GM23338 (cell line): ENCODE measurements at regions not wholly inside any gene's neighbourhood (a gene's known extent, or its start where the extent isn't known, plus 50 kb on each side); places are given as distances from the start of the nearest gene placed in this dataset.

Experiments used
- ATAC-seq: fragments of 200-7000 bp; cut with Tn5 transposase; 3 replicates; pipeline ENCODE4 v1.9.1; 2020
- DNase-seq: peaks from one replicate; pipeline ENCODE4 v3.0.0-alpha.2; 2015; ENCODE audit warnings: low spot score
- H2AFZ ChIP-seq: fragments of 200-600 bp; sonication (generic); 2 replicates; pipeline ENCODE4 v1.8.0; 2016; ENCODE audit warnings: antibody characterized with exemption, mild to moderate bottlenecking, moderate library complexity
- H3F3A ChIP-seq: fragments of 200-600 bp; sonication (generic); replicated peaks from 2 replicates; pipeline ENCODE4 v1.8.0; 2017; ENCODE audit warnings: antibody characterized with exemption, mixed run types, low read depth
- H3K27ac ChIP-seq: fragments of 200-600 bp; sonication (generic); 2 replicates; pipeline ENCODE4 v1.6.1; 2016; ENCODE audit warnings: low read depth
- H3K27me3 ChIP-seq: fragments of 200-600 bp; sonication (generic); 2 replicates; pipeline ENCODE4 v1.8.0; 2016; ENCODE audit warnings: mild to moderate bottlenecking, mixed run types, moderate library complexity; ENCODE audit not compliant: insufficient read depth
- H3K36me3 ChIP-seq: fragments of 200-600 bp; sonication (generic); 2 replicates; pipeline ENCODE4 v1.8.0; 2016; ENCODE audit warnings: mild to moderate bottlenecking; ENCODE audit not compliant: insufficient read depth
- H3K4me1 ChIP-seq: fragments of 200-600 bp; sonication (generic); 2 replicates; pipeline ENCODE4 v1.8.0; 2016; ENCODE audit warnings: mild to moderate bottlenecking, moderate library complexity; ENCODE audit not compliant: insufficient read depth
- H3K4me2 ChIP-seq: fragments of 200-600 bp; sonication (generic); 2 replicates; pipeline ENCODE4 v1.7.1; 2017; ENCODE audit warnings: mixed run types
- H3K4me3 ChIP-seq: fragments of 200-600 bp; sonication (generic); 2 replicates; pipeline ENCODE4 v1.6.1; 2016; ENCODE audit warnings: mixed run types
- H3K79me2 ChIP-seq: fragments of 200-600 bp; sonication (generic); replicated peaks from 2 replicates; pipeline ENCODE4 v1.8.0; 2017; ENCODE audit warnings: mild to moderate bottlenecking; ENCODE audit not compliant: insufficient read depth
- H3K9me2 ChIP-seq: fragments of 200-600 bp; sonication (generic); 2 replicates; pipeline ENCODE4 v1.8.0; 2017; ENCODE audit not compliant: insufficient read depth
- H4K20me1 ChIP-seq: fragments of 200-600 bp; sonication (generic); replicated peaks from 2 replicates; pipeline ENCODE4 v1.8.0; 2017; ENCODE audit warnings: mild to moderate bottlenecking; ENCODE audit not compliant: insufficient read depth
- H3K27ac Mint-ChIP-seq: 2 replicates; pipeline ENCODE4 v1.8.0; 2020; ENCODE audit warnings: inconsistent platforms, mild to moderate bottlenecking, moderate library complexity, mixed read lengths
- H3K27me3 Mint-ChIP-seq: 3 replicates; pipeline ENCODE4 v1.8.0; 2022; ENCODE audit warnings: low read depth, mild to moderate bottlenecking, moderate library complexity, mixed read lengths, inconsistent platforms; ENCODE audit not compliant: insufficient read depth, poor library complexity
- H3K36me3 Mint-ChIP-seq: 3 replicates; pipeline ENCODE4 v1.8.0; 2021; ENCODE audit warnings: low read depth, mild to moderate bottlenecking, inconsistent platforms, moderate library complexity, mixed read lengths
- H3K4me1 Mint-ChIP-seq: 3 replicates; pipeline ENCODE4 v1.8.0; 2020; ENCODE audit warnings: mild to moderate bottlenecking, inconsistent platforms, mixed read lengths
- H3K4me3 Mint-ChIP-seq: 3 replicates; pipeline ENCODE4 v1.8.0; 2021; ENCODE audit warnings: moderate library complexity, mild to moderate bottlenecking, inconsistent platforms, mixed read lengths
- H3K9me3 Mint-ChIP-seq: 3 replicates; pipeline ENCODE4 v1.8.0; 2020; ENCODE audit warnings: moderate library complexity, mild to moderate bottlenecking, inconsistent platforms, mixed read lengths
- EZH2phosphoT487 ChIP-seq: fragments of 200-600 bp; sonication (generic); IDR thresholded peaks from one replicate; pipeline ENCODE4 v1.8.1; 2018; ENCODE audit warnings: antibody characterized with exemption; ENCODE audit not compliant: unreplicated experiment
- JUNB ChIP-seq: IDR thresholded peaks from one replicate; pipeline ENCODE4 v1.6.1; 2016; ENCODE audit warnings: antibody characterized with exemption; ENCODE audit not compliant: unreplicated experiment
- NANOG ChIP-seq: IDR thresholded peaks from 2 replicates; pipeline ENCODE4 v1.6.1; 2016; ENCODE audit warnings: antibody characterized with exemption, borderline replicate concordance
- STAT1 ChIP-seq: IDR thresholded peaks from one replicate; pipeline ENCODE4 v1.6.1; 2016; ENCODE audit warnings: antibody characterized with exemption; ENCODE audit not compliant: unreplicated experiment
- ZNF114 ChIP-seq: fragments of 250-450 bp; sonication (Bioruptor Pico); IDR thresholded peaks from 2 replicates; pipeline ENCODE4 v1.5.0; 2020; ENCODE audit warnings: mild to moderate bottlenecking, moderate library complexity
- TF ChIP-seq, protein P1 (sequence below): IDR thresholded peaks from 2 replicates; pipeline ENCODE4 v1.6.1; 2016; ENCODE audit warnings: antibody characterized with exemption
- TF ChIP-seq, protein P2 (sequence below): fragments of 250-450 bp; sonication (Bioruptor Pico); IDR thresholded peaks from 2 replicates; pipeline ENCODE4 v1.5.0; 2020; ENCODE audit warnings: mild to moderate bottlenecking, moderate library complexity
- TF ChIP-seq, protein P3 (sequence below), 2 experiments: fragments of 200-600 bp in 1 of 2; sonication (generic) in 1 of 2; conservative IDR thresholded peaks; 2 replicates each; pipeline versions ENCODE4 v1.5.1 to v1.6.1; 2016 to 2017; ENCODE audit warnings: antibody characterized with exemption in 2 of 2, low read depth in 2 of 2, mild to moderate bottlenecking in 2 of 2, moderate library complexity in 1 of 2
- TF ChIP-seq, protein P4 (sequence below): IDR thresholded peaks from one replicate; pipeline ENCODE4 v1.6.1; 2018; ENCODE audit warnings: antibody characterized with exemption; ENCODE audit not compliant: unreplicated experiment

DNA sequence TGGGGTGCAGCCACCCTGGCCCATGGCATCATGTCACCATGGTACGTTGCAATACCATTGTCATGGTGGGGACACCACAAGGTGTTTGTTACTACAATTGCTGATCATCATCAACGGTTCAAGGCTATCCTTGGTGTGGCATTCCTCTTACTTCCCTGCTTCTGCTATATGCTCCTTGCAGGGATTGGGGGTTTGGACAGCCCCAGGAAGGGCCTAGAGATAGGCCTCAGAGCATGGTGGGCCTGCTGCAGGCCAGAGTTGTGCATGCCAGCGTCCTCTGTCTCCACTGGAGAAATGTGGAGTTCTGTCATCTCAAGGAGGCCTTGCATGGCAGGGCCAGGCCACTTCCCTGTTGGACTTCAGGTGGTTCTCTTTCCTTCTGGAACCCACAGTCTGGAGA, 234.6 kb upstream of the MKI67 start:
- no peak overlapping the region for H3K27ac Mint-ChIP-seq
- H3K9me3 Mint-ChIP-seq: peaks cover 2% of the 10 kb centered on the region; the same call in 2 of the 3 replicates
- Histone ChIP-seq H4K20me1 (no peaks in the 10 kb centered on the region), H2AFZ (no peak overlapping the region), H3K79me2 (no peaks in the 10 kb centered on the region), H3K27ac (no peak overlapping the region), H3K36me3 (no peaks in the 10 kb centered on the region), H3K4me1 (no peaks in the 10 kb centered on the region), H3K9me2 (no peaks in the 10 kb centered on the region; the same call in 1 of the 2 replicates), H3K27me3 (no peaks in the 10 kb centered on the region), H3K4me2 (no peak overlapping the region), H3F3A (no peaks in the 10 kb centered on the region), H3K4me3 (no peak overlapping the region)
- H3K4me3 Mint-ChIP-seq: no peak overlapping the region
- peaks cover 2% of the 10 kb centered on the region for H3K27me3 Mint-ChIP-seq
- H3K4me1 Mint-ChIP-seq: no peaks in the 10 kb centered on the region
- no peak for DNase-seq
- no peaks in the 10 kb centered on the region; the same call in 2 of the 3 replicates for H3K36me3 Mint-ChIP-seq
- TF ChIP-seq EZH2phosphoT487 (no peak), ZNF114 (CRISPR knock-in tag) (no peak)
- ATAC-seq: no peak

DNA sequence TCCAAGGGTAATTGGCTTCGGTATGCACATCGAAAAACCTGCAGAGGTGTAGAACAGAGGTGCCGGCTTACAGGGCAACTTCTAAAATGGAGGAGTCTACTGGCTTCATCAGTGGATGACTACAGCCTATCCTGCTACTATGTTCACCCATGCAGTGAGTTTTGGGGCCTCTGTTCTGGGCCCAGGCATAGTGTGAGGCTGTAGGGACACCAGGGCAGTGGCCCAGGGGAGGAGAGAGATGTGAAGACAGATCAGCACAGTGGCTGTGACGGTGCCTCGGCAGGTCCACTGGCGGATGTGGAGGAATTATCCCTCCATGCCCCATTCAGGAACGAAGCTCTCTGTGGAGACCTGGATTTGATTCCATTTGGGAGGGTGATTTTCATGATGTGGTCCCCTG, 235.3 kb upstream of the MKI67 start:
- Histone ChIP-seq H3F3A (no peaks in the 10 kb centered on the region), H3K27me3 (no peaks in the 10 kb centered on the region), H3K4me1 (no peaks in the 10 kb centered on the region), H2AFZ (no peak overlapping the region), H3K4me3 (no peak overlapping the region), H4K20me1 (no peaks in the 10 kb centered on the region), H3K79me2 (no peaks in the 10 kb centered on the region), H3K9me2 (no peaks in the 10 kb centered on the region; the same call in 1 of the 2 replicates), H3K36me3 (no peaks in the 10 kb centered on the region), H3K27ac (no peak overlapping the region), H3K4me2 (no peak overlapping the region)
- ATAC-seq (no peak), DNase-seq (no peak)
- Mint-ChIP-seq H3K4me3 (no peak overlapping the region), H3K4me1 (no peaks in the 10 kb centered on the region), H3K27ac (no peak overlapping the region), H3K27me3 (peaks cover 2% of the 10 kb centered on the region), H3K36me3 (no peaks in the 10 kb centered on the region; the same call in 2 of the 3 replicates), H3K9me3 (peaks cover 2% of the 10 kb centered on the region; the same call in 2 of the 3 replicates)
- TF ChIP-seq NANOG: no peak
- TF ChIP-seq ZNF114 (CRISPR knock-in tag): no peak
- TF ChIP-seq EZH2phosphoT487: no peak
- TF ChIP-seq, protein P1, sequence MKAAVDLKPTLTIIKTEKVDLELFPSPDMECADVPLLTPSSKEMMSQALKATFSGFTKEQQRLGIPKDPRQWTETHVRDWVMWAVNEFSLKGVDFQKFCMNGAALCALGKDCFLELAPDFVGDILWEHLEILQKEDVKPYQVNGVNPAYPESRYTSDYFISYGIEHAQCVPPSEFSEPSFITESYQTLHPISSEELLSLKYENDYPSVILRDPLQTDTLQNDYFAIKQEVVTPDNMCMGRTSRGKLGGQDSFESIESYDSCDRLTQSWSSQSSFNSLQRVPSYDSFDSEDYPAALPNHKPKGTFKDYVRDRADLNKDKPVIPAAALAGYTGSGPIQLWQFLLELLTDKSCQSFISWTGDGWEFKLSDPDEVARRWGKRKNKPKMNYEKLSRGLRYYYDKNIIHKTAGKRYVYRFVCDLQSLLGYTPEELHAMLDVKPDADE: no peak
- no peak for TF ChIP-seq STAT1
- TF ChIP-seq, protein P2, sequence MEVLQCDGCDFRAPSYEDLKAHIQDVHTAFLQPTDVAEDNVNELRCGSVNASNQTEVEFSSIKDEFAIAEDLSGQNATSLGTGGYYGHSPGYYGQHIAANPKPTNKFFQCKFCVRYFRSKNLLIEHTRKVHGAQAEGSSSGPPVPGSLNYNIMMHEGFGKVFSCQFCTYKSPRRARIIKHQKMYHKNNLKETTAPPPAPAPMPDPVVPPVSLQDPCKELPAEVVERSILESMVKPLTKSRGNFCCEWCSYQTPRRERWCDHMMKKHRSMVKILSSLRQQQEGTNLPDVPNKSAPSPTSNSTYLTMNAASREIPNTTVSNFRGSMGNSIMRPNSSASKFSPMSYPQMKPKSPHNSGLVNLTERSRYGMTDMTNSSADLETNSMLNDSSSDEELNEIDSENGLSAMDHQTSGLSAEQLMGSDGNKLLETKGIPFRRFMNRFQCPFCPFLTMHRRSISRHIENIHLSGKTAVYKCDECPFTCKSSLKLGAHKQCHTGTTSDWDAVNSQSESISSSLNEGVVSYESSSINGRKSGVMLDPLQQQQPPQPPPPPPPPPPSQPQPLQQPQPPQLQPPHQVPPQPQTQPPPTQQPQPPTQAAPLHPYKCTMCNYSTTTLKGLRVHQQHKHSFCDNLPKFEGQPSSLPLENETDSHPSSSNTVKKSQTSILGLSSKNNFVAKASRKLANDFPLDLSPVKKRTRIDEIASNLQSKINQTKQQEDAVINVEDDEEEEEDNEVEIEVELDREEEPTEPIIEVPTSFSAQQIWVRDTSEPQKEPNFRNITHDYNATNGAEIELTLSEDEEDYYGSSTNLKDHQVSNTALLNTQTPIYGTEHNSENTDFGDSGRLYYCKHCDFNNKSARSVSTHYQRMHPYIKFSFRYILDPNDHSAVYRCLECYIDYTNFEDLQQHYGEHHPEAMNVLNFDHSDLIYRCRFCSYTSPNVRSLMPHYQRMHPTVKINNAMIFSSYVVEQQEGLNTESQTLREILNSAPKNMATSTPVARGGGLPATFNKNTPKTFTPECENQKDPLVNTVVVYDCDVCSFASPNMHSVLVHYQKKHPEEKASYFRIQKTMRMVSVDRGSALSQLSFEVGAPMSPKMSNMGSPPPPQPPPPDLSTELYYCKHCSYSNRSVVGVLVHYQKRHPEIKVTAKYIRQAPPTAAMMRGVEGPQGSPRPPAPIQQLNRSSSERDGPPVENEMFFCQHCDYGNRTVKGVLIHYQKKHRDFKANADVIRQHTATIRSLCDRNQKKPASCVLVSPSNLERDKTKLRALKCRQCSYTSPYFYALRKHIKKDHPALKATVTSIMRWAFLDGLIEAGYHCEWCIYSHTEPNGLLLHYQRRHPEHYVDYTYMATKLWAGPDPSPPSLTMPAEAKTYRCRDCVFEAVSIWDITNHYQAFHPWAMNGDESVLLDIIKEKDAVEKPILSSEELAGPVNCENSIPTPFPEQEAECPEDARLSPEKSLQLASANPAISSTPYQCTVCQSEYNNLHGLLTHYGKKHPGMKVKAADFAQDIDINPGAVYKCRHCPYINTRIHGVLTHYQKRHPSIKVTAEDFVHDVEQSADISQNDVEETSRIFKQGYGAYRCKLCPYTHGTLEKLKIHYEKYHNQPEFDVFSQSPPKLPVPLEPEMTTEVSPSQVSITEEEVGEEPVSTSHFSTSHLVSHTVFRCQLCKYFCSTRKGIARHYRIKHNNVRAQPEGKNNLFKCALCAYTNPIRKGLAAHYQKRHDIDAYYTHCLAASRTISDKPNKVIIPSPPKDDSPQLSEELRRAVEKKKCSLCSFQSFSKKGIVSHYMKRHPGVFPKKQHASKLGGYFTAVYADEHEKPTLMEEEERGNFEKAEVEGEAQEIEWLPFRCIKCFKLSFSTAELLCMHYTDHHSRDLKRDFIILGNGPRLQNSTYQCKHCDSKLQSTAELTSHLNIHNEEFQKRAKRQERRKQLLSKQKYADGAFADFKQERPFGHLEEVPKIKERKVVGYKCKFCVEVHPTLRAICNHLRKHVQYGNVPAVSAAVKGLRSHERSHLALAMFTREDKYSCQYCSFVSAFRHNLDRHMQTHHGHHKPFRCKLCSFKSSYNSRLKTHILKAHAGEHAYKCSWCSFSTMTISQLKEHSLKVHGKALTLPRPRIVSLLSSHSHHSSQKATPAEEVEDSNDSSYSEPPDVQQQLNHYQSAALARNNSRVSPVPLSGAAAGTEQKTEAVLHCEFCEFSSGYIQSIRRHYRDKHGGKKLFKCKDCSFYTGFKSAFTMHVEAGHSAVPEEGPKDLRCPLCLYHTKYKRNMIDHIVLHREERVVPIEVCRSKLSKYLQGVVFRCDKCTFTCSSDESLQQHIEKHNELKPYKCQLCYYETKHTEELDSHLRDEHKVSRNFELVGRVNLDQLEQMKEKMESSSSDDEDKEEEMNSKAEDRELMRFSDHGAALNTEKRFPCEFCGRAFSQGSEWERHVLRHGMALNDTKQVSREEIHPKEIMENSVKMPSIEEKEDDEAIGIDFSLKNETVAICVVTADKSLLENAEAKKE: no peak
- TF ChIP-seq, protein P3, sequence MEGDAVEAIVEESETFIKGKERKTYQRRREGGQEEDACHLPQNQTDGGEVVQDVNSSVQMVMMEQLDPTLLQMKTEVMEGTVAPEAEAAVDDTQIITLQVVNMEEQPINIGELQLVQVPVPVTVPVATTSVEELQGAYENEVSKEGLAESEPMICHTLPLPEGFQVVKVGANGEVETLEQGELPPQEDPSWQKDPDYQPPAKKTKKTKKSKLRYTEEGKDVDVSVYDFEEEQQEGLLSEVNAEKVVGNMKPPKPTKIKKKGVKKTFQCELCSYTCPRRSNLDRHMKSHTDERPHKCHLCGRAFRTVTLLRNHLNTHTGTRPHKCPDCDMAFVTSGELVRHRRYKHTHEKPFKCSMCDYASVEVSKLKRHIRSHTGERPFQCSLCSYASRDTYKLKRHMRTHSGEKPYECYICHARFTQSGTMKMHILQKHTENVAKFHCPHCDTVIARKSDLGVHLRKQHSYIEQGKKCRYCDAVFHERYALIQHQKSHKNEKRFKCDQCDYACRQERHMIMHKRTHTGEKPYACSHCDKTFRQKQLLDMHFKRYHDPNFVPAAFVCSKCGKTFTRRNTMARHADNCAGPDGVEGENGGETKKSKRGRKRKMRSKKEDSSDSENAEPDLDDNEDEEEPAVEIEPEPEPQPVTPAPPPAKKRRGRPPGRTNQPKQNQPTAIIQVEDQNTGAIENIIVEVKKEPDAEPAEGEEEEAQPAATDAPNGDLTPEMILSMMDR (conservative IDR thresholded peaks at IDR 0.05; ENCODE audit: low read depth in 2 of 2): no peak
- TF ChIP-seq JUNB: no peak
- TF ChIP-seq, protein P4, sequence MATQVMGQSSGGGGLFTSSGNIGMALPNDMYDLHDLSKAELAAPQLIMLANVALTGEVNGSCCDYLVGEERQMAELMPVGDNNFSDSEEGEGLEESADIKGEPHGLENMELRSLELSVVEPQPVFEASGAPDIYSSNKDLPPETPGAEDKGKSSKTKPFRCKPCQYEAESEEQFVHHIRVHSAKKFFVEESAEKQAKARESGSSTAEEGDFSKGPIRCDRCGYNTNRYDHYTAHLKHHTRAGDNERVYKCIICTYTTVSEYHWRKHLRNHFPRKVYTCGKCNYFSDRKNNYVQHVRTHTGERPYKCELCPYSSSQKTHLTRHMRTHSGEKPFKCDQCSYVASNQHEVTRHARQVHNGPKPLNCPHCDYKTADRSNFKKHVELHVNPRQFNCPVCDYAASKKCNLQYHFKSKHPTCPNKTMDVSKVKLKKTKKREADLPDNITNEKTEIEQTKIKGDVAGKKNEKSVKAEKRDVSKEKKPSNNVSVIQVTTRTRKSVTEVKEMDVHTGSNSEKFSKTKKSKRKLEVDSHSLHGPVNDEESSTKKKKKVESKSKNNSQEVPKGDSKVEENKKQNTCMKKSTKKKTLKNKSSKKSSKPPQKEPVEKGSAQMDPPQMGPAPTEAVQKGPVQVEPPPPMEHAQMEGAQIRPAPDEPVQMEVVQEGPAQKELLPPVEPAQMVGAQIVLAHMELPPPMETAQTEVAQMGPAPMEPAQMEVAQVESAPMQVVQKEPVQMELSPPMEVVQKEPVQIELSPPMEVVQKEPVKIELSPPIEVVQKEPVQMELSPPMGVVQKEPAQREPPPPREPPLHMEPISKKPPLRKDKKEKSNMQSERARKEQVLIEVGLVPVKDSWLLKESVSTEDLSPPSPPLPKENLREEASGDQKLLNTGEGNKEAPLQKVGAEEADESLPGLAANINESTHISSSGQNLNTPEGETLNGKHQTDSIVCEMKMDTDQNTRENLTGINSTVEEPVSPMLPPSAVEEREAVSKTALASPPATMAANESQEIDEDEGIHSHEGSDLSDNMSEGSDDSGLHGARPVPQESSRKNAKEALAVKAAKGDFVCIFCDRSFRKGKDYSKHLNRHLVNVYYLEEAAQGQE: no peak
